ENCODE measurements at regions not wholly inside any gene's neighbourhood (a gene's known extent, or its start where the extent isn't known, plus 50 kb on each side); places are given as distances from the start of the nearest gene placed in this dataset.

GRCh38 chr11:127972816-127973215, 614.5 kb downstream of the ETS1 start:
- no peak for TF ChIP-seq POLR2A (IDR thresholded peaks at IDR 0.05)
- no peak for TF ChIP-seq CTCF (IDR thresholded peaks at IDR 0.05)
